ENCODE measurements at regions not wholly inside any gene's neighbourhood (a gene's known extent, or its start where the extent isn't known, plus 50 kb on each side); places are given as distances from the start of the nearest gene placed in this dataset.

GRCh38 chr19:34075661-34076091 lies 96.6 kb upstream of the LSM14A start:
- Histone ChIP-seq H3K79me2 (ENCODE audit: insufficient read depth, low read length) (no peaks in the 10 kb centered on the region), H3K36me3 (replicated peaks in 1 of 2; ENCODE audit: control insufficient read depth in 1 of 2, insufficient read depth in 2 of 2, low read length in 2 of 2) (no peaks in the 10 kb centered on the region), H3K27ac (ENCODE audit: low read depth in 1 of 2, low read length in 2 of 2) (no peak overlapping the region), H3K27me3 (ENCODE audit: control insufficient read depth in 2 of 2, insufficient read depth in 2 of 2, low read length in 2 of 2) (no peaks in the 10 kb centered on the region), H4K20me1 (ENCODE audit: insufficient read depth, low read length) (no peaks in the 10 kb centered on the region), H3K4me2 (replicated peaks; ENCODE audit: extremely low read depth, low read length, poor library complexity, severe bottlenecking) (no peak overlapping the region), H3K4me1 (ENCODE audit: control insufficient read depth in 1 of 2, insufficient read depth in 2 of 2, low read length in 2 of 2) (no peaks in the 10 kb centered on the region), H3K9me3 (replicated peaks in 1 of 2; ENCODE audit: control insufficient read depth in 1 of 2, insufficient read depth in 1 of 2, low read length in 2 of 2) (no peaks in the 10 kb centered on the region), H3K9ac (ENCODE audit: insufficient read depth, low read length, poor library complexity, severe bottlenecking) (no peak overlapping the region), H2AFZ (ENCODE audit: insufficient read depth, low read depth, low read length, poor library complexity, severe bottlenecking) (no peak overlapping the region), H3K4me3 (replicated peaks in 1 of 3; ENCODE audit: low read depth in 2 of 3, low read length in 3 of 3) (no peak overlapping the region)
- DNase-seq: no peak
- H3K27ac Mint-ChIP-seq: no peak overlapping the region
- intact Hi-C loops (cut with micrococcal nuclease): no loop called here
- H3K4me1 Mint-ChIP-seq: no peaks in the 10 kb centered on the region
- H3K27me3 Mint-ChIP-seq (ENCODE audit: low read depth in 3 of 3): peaks cover 3 to 4% (median 4%) of the 10 kb centered on the region in 3 donors
- H3K36me3 Mint-ChIP-seq: no peaks in the 10 kb centered on the region
- H3K4me3 Mint-ChIP-seq: no peak overlapping the region
- H3K9me3 Mint-ChIP-seq: peaks cover 2 to 15% (median 6%) of the 10 kb centered on the region in 7 donors
- TF ChIP-seq CTCF (IDR thresholded peaks at IDR 0.05): no peak
- no CpG with 5 or more reads among the region's 3 CpGs for WGBS (ENCODE audit: insufficient coverage)

GRCh38 chr19:34082289-34083077 lies 89.8 kb upstream of the LSM14A start:
- TF ChIP-seq CTCF (IDR thresholded peaks at IDR 0.05): no peak
- Histone ChIP-seq H2AFZ (ENCODE audit: insufficient read depth, low read depth, low read length, poor library complexity, severe bottlenecking) (no peak overlapping the region), H3K4me1 (ENCODE audit: control insufficient read depth in 1 of 2, insufficient read depth in 2 of 2, low read length in 2 of 2) (no peaks in the 10 kb centered on the region), H3K9me3 (replicated peaks in 1 of 2; ENCODE audit: control insufficient read depth in 1 of 2, insufficient read depth in 1 of 2, low read length in 2 of 2) (no peaks in the 10 kb centered on the region), H3K27me3 (ENCODE audit: control insufficient read depth in 2 of 2, insufficient read depth in 2 of 2, low read length in 2 of 2) (peaks cover 0 to 2% of the 10 kb centered on the region in 2 donors), H3K27ac (ENCODE audit: low read depth in 1 of 2, low read length in 2 of 2) (no peak overlapping the region), H4K20me1 (ENCODE audit: insufficient read depth, low read length) (no peaks in the 10 kb centered on the region), H3K4me3 (replicated peaks in 1 of 3; ENCODE audit: low read depth in 2 of 3, low read length in 3 of 3) (no peak overlapping the region), H3K4me2 (replicated peaks; ENCODE audit: extremely low read depth, low read length, poor library complexity, severe bottlenecking) (no peak overlapping the region), H3K36me3 (replicated peaks in 1 of 2; ENCODE audit: control insufficient read depth in 1 of 2, insufficient read depth in 2 of 2, low read length in 2 of 2) (no peaks in the 10 kb centered on the region), H3K9ac (ENCODE audit: insufficient read depth, low read length, poor library complexity, severe bottlenecking) (no peak overlapping the region), H3K79me2 (ENCODE audit: insufficient read depth, low read length) (no peaks in the 10 kb centered on the region)
- Mint-ChIP-seq H3K27me3 (ENCODE audit: low read depth in 3 of 3) (peaks cover 7 to 13% (median 8%) of the 10 kb centered on the region in 3 donors), H3K36me3 (no peaks in the 10 kb centered on the region), H3K9me3 (peaks cover 0 to 18% (median 5%) of the 10 kb centered on the region in 7 donors), H3K27ac (no peak overlapping the region), H3K4me3 (no peak overlapping the region), H3K4me1 (no peaks in the 10 kb centered on the region)
- intact Hi-C loops (cut with micrococcal nuclease): no loop called here
- DNase-seq: no peak
- WGBS (ENCODE audit: insufficient coverage): 80% methylated on average over 2 of the region's 10 CpGs
